A673 (cell line): ENCODE measurements at regions not wholly inside any gene's neighbourhood (a gene's known extent, or its start where the extent isn't known, plus 50 kb on each side); places are given as distances from the start of the nearest gene placed in this dataset.

Source experiments
- BruUV-seq: library from RNA; stranded (reverse); fragments of 400-500 nt; replicated peaks from 2 replicates; lab custom pipeline; 2021; lab: Mats Ljungman, UMichigan
- CTCF ChIA-PET: fragments of 300-600 bp; sonication (Branson Sonifier 250); formaldehyde crosslinking; loops from one replicate; lab custom pipeline; 2022; ENCODE audit warnings: antibody characterized with exemption; lab: Charles Lee
- POLR2A ChIA-PET: fragments of 300-600 bp; sonication (Branson Sonifier 250); formaldehyde crosslinking; loops from one replicate; lab custom pipeline; 2022; ENCODE audit warnings: antibody characterized with exemption; ENCODE audit not compliant: low non-redundant PET; lab: Charles Lee
- DNase-seq: peaks from one replicate; pipeline ENCODE4 v3.0.0-alpha.2; 2015; ENCODE audit warnings: low spot score
- H3K27ac ChIP-seq: fragments of 200-600 bp; sonication (generic); 2 replicates; pipeline ENCODE4 v1.5.1; 2016; ENCODE audit warnings: mixed run types, low read depth, mild to moderate bottlenecking, mixed read lengths, antibody characterized with exemption, low read length; ENCODE audit not compliant: poor library complexity, severe bottlenecking
- H3K27me3 ChIP-seq: fragments of 200-600 bp; sonication (generic); replicated peaks from 2 replicates; pipeline ENCODE4 v1.6.1; 2017; ENCODE audit warnings: mixed run types, low read depth, mild to moderate bottlenecking, mixed read lengths, antibody characterized with exemption, low read length; ENCODE audit not compliant: insufficient read depth, poor library complexity
- H3K36me3 ChIP-seq: fragments of 200-600 bp; sonication (generic); 2 replicates; pipeline ENCODE4 v1.6.1; 2016; ENCODE audit warnings: mixed run types, mild to moderate bottlenecking, mixed read lengths, antibody characterized with exemption, low read length; ENCODE audit not compliant: insufficient read depth, poor library complexity, severe bottlenecking
- H3K4me1 ChIP-seq: fragments of 200-600 bp; sonication (generic); 2 replicates; pipeline ENCODE4 v1.6.1; 2017; ENCODE audit warnings: mixed run types, mild to moderate bottlenecking, mixed read lengths, antibody characterized with exemption, low read length; ENCODE audit not compliant: insufficient read depth, poor library complexity, severe bottlenecking
- H3K4me3 ChIP-seq: fragments of 200-600 bp; sonication (generic); 2 replicates; pipeline ENCODE4 v1.5.1; 2016; ENCODE audit warnings: low read depth, mixed run types, mild to moderate bottlenecking, mixed read lengths, low read length; ENCODE audit not compliant: poor library complexity, severe bottlenecking
- H3K9me3 ChIP-seq: fragments of 200-600 bp; sonication (generic); 2 replicates; pipeline ENCODE4 v1.6.1; 2016; ENCODE audit warnings: mixed run types, low read depth, mild to moderate bottlenecking, mixed read lengths, antibody characterized with exemption, low read length; ENCODE audit not compliant: poor library complexity, severe bottlenecking
- EZH2 ChIP-seq: fragments of 200-600 bp; sonication (generic); IDR thresholded peaks from 2 replicates; pipeline ENCODE4 v1.6.1; 2017; ENCODE audit warnings: borderline replicate concordance, low read depth, mild to moderate bottlenecking, mixed read lengths, antibody characterized with exemption, low read length; ENCODE audit not compliant: poor library complexity, severe bottlenecking
- intact Hi-C: fragments of 100-400 bp; cut with micrococcal nuclease; formaldehyde crosslinking; loops from one replicate; pipeline ENCODE4 v1.10.0; 2022; ENCODE audit not compliant: unreplicated experiment
- TF ChIP-seq, protein P1 (sequence below): fragments of 300-800, 200-600 bp; sonication (generic); conservative IDR thresholded peaks from 2 replicates; pipeline ENCODE4 v1.5.1; 2017; ENCODE audit warnings: low read depth, mild to moderate bottlenecking, antibody characterized with exemption, low read length, moderate library complexity, mixed read lengths

DNA sequence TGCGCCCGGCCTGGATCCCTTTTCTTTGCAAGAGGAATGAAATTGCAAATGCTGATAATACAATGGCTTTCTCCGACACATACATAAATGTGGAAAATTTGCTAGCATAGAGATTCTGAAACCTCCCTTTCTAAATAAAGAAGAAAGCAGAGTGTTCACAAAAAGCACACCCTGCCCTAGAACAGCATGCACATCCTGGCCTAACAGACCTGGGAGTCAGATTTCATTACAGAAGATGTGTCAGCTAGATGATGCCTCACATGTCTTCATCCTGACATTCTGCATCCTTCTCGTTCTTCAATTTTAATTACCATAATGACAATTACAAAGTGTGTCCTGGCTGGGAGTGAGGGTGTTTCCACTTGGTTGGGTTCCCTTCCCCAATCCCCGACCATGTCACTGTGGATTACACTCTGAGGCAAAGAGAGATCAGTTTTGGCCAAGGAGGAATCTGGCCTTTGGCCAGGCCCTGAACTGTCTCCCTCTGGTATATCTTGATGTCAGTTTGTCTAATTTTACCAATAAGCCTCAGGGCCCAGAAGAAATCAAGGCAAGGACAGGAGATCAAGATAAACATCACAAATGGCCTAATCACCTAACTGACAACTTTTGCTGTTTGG, 104.9 kb upstream of the SPATA12 start:
- Histone ChIP-seq H3K27ac (no peak overlapping the region), H3K4me1 (no peaks in the 10 kb centered on the region), H3K27me3 (no peaks in the 10 kb centered on the region), H3K9me3 (no peaks in the 10 kb centered on the region), H3K4me3 (no peak overlapping the region), H3K36me3 (no peaks in the 10 kb centered on the region)
- CTCF ChIA-PET = no interaction called here
- BruUV-seq = no TSS peak
- no peak for TF ChIP-seq EZH2
- intact Hi-C loops = no loop called here
- POLR2A ChIA-PET = no interaction called here
- no peak for DNase-seq

DNA sequence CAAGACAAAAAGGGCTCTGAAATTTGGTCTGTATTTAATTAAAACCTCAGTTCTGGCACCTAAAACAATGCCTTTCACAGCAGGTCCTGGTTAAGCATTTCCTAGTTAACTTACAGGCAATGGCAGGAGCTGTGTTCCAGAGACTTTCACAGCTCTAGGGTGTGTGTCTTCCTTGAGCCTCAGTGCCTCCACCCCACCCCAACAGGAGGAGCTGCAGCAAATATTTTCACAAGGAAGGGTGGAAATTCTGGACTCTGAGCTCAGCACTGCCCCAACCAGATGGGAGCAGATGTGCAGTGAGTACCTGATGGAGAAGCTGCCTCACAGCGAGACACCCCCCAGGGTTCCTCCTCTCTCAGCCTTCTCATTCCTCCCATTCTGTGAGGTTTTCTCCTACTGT, 106.3 kb upstream of the SPATA12 start:
- no peak for TF ChIP-seq EZH2
- TF ChIP-seq, protein P1, sequence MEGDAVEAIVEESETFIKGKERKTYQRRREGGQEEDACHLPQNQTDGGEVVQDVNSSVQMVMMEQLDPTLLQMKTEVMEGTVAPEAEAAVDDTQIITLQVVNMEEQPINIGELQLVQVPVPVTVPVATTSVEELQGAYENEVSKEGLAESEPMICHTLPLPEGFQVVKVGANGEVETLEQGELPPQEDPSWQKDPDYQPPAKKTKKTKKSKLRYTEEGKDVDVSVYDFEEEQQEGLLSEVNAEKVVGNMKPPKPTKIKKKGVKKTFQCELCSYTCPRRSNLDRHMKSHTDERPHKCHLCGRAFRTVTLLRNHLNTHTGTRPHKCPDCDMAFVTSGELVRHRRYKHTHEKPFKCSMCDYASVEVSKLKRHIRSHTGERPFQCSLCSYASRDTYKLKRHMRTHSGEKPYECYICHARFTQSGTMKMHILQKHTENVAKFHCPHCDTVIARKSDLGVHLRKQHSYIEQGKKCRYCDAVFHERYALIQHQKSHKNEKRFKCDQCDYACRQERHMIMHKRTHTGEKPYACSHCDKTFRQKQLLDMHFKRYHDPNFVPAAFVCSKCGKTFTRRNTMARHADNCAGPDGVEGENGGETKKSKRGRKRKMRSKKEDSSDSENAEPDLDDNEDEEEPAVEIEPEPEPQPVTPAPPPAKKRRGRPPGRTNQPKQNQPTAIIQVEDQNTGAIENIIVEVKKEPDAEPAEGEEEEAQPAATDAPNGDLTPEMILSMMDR = no peak
- Histone ChIP-seq H3K4me1 (no peaks in the 10 kb centered on the region), H3K27me3 (no peaks in the 10 kb centered on the region), H3K36me3 (no peaks in the 10 kb centered on the region), H3K9me3 (no peaks in the 10 kb centered on the region), H3K27ac (no peak overlapping the region), H3K4me3 (no peak overlapping the region)
- DNase-seq = no peak
- POLR2A ChIA-PET = no interaction called here
- intact Hi-C loops = no loop called here
- BruUV-seq = no TSS peak
- CTCF ChIA-PET = no interaction called here

DNA sequence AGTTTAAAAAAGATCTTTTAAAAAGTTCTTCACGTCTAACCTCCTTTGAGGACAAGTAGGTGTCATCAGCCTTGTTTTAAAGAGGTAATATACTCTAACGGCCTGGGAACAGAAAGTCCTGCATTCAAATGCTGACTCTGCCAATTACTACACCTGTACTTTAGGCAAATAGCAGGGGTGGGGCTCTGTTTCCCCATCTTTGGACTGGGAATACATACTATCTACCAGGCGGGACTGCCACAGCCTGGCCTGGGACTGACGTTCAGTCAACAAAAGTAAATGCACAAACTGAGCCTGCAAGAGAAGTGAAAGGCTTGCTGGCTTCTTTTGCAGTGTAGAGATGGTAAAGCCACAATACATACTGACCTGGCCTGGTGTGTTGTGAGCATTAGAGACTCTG, 107.6 kb upstream of the SPATA12 start:
- TF ChIP-seq, protein P1 = no peak
- TF ChIP-seq EZH2 = no peak
- Histone ChIP-seq H3K4me1 (no peaks in the 10 kb centered on the region), H3K4me3 (no peak overlapping the region), H3K36me3 (no peaks in the 10 kb centered on the region), H3K27ac (no peak overlapping the region), H3K9me3 (no peaks in the 10 kb centered on the region), H3K27me3 (no peaks in the 10 kb centered on the region)
- ChIA-PET POLR2A (no interaction called here), CTCF (no interaction called here)
- no peak for DNase-seq
- no TSS peak for BruUV-seq
- intact Hi-C loops = no loop called here

DNA sequence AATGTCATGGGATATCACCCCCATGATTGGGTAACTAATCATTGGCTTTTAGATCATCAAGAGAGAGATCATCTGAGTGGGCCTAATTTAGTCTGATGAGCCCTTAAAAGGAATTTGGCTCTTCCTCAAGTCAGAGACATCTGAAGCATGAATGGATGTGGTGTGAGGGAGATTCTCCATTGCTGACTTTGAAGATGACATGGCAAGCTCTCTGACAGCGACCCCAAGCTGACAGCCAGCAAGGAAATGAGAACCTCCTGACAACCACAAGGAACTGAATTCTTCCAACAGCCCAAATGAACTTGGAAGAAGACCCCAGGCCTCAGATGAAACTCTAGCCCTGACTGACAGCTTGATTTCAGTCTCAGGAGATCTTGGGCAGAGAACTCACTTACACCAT, 108.4 kb upstream of the SPATA12 start:
- DNase-seq = no peak
- TF ChIP-seq, protein P1 = no peak
- TF ChIP-seq EZH2 = no peak
- no peak overlapping the region for H3K27ac ChIP-seq
- no peaks in the 10 kb centered on the region for H3K27me3 ChIP-seq
- ChIA-PET POLR2A (no interaction called here), CTCF (no interaction called here)
- no peaks in the 10 kb centered on the region for H3K9me3 ChIP-seq
- BruUV-seq = no TSS peak
- no peaks in the 10 kb centered on the region for H3K4me1 ChIP-seq
- intact Hi-C loops = no loop called here
- H3K36me3 ChIP-seq = no peaks in the 10 kb centered on the region
- no peak overlapping the region for H3K4me3 ChIP-seq
